ENCODE measurements at regions not wholly inside any gene's neighbourhood (a gene's known extent, or its start where the extent isn't known, plus 50 kb on each side); places are given as distances from the start of the nearest gene placed in this dataset.

- intact Hi-C loops (cut with micrococcal nuclease), result no loop called here
- H3K9me3 Mint-ChIP-seq, result peaks cover 6 to 15% (median 8%) of the 10 kb centered on the region in 7 donors
These were observed 61.0 kb upstream of the SPTLC1 start for GRCh38 chr9:92176068-92176799.

GRCh38 chr9:92175441-92175840, 60.2 kb upstream of the SPTLC1 start:
- Histone ChIP-seq H3K4me1 (ENCODE audit: control insufficient read depth in 1 of 2, insufficient read depth in 2 of 2, low read length in 2 of 2) (peaks cover 0 to under 1% of the 10 kb centered on the region in 2 donors), H3K27me3 (ENCODE audit: control insufficient read depth in 2 of 2, insufficient read depth in 2 of 2, low read length in 2 of 2) (no peaks in the 10 kb centered on the region), H3K9me3 (replicated peaks in 1 of 2; ENCODE audit: control insufficient read depth in 1 of 2, insufficient read depth in 1 of 2, low read length in 2 of 2) (peaks cover 0 to 10% of the 10 kb centered on the region in 2 donors), H3K27ac (ENCODE audit: low read depth in 1 of 2, low read length in 2 of 2) (no peak overlapping the region), H3K36me3 (replicated peaks in 1 of 2; ENCODE audit: control insufficient read depth in 1 of 2, insufficient read depth in 2 of 2, low read length in 2 of 2) (no peaks in the 10 kb centered on the region), H3K4me2 (replicated peaks; ENCODE audit: extremely low read depth, low read length, poor library complexity, severe bottlenecking) (no peak overlapping the region), H3K4me3 (replicated peaks in 1 of 3; ENCODE audit: low read depth in 2 of 3, low read length in 3 of 3) (no peak overlapping the region), H3K79me2 (ENCODE audit: insufficient read depth, low read length) (no peaks in the 10 kb centered on the region), H3K9ac (ENCODE audit: insufficient read depth, low read length, poor library complexity, severe bottlenecking) (no peak overlapping the region), H4K20me1 (ENCODE audit: insufficient read depth, low read length) (no peaks in the 10 kb centered on the region), H2AFZ (ENCODE audit: insufficient read depth, low read depth, low read length, poor library complexity, severe bottlenecking) (no peak overlapping the region)
- no peak for TF ChIP-seq CTCF (IDR thresholded peaks at IDR 0.05)
- H3K27ac Mint-ChIP-seq, result no peak overlapping the region
- no peak for DNase-seq
- intact Hi-C loops (cut with micrococcal nuclease), result no loop called here
- no peak overlapping the region for H3K4me3 Mint-ChIP-seq
- peaks cover 6 to 15% (median 8%) of the 10 kb centered on the region in 7 donors for H3K9me3 Mint-ChIP-seq
- 100% methylated on average over 1 of the region's 2 CpGs for WGBS (ENCODE audit: insufficient coverage)
- H3K27me3 Mint-ChIP-seq (ENCODE audit: low read depth in 3 of 3), result peaks cover 3 to 8% (median 5%) of the 10 kb centered on the region in 3 donors
- no peaks in the 10 kb centered on the region for H3K36me3 Mint-ChIP-seq
- H3K4me1 Mint-ChIP-seq, result peaks cover 5% of the 10 kb centered on the region

More at GRCh38 chr9:92176068-92176799, 61.0 kb upstream of the SPTLC1 start:
- H3K27ac Mint-ChIP-seq, result no peak overlapping the region
- peaks cover 13% of the 10 kb centered on the region for H3K4me1 Mint-ChIP-seq
- DNase-seq, result no peak
- no peaks in the 10 kb centered on the region for H3K79me2 ChIP-seq (ENCODE audit: insufficient read depth, low read length)
- H3K27ac ChIP-seq (ENCODE audit: low read depth in 1 of 2, low read length in 2 of 2), result no peak overlapping the region
- no peaks in the 10 kb centered on the region for H4K20me1 ChIP-seq (ENCODE audit: insufficient read depth, low read length)
- H3K4me3 ChIP-seq (replicated peaks in 1 of 3; ENCODE audit: low read depth in 2 of 3, low read length in 3 of 3), result no peak overlapping the region
- no peaks in the 10 kb centered on the region for H3K36me3 ChIP-seq (replicated peaks in 1 of 2; ENCODE audit: control insufficient read depth in 1 of 2, insufficient read depth in 2 of 2, low read length in 2 of 2)
- H3K4me3 Mint-ChIP-seq, result no peak overlapping the region
- peaks cover 5 to 6% (median 5%) of the 10 kb centered on the region in 3 donors for H3K27me3 Mint-ChIP-seq (ENCODE audit: low read depth in 3 of 3)
- no peaks in the 10 kb centered on the region for H3K27me3 ChIP-seq (ENCODE audit: control insufficient read depth in 2 of 2, insufficient read depth in 2 of 2, low read length in 2 of 2)
- peaks cover 0 to 8% of the 10 kb centered on the region in 2 donors for H3K4me1 ChIP-seq (ENCODE audit: control insufficient read depth in 1 of 2, insufficient read depth in 2 of 2, low read length in 2 of 2)
- H3K4me2 ChIP-seq (replicated peaks; ENCODE audit: extremely low read depth, low read length, poor library complexity, severe bottlenecking), result no peak overlapping the region
- no peak for TF ChIP-seq CTCF (IDR thresholded peaks at IDR 0.05)
- no peak overlapping the region for H3K9ac ChIP-seq (ENCODE audit: insufficient read depth, low read length, poor library complexity, severe bottlenecking)
- no peaks in the 10 kb centered on the region for H3K36me3 Mint-ChIP-seq
- peaks cover 0 to 10% of the 10 kb centered on the region in 2 donors for H3K9me3 ChIP-seq (replicated peaks in 1 of 2; ENCODE audit: control insufficient read depth in 1 of 2, insufficient read depth in 1 of 2, low read length in 2 of 2)
- WGBS (ENCODE audit: insufficient coverage), result 61% methylated on average over 8 of the region's 9 CpGs
- no peak overlapping the region for H2AFZ ChIP-seq (ENCODE audit: insufficient read depth, low read depth, low read length, poor library complexity, severe bottlenecking)

All from CD14-positive monocyte (primary cell).